T-cell (primary cell): ENCODE measurements at regions not wholly inside any gene's neighbourhood (a gene's known extent, or its start where the extent isn't known, plus 50 kb on each side); places are given as distances from the start of the nearest gene placed in this dataset.

Experiments used
- ATAC-seq, 4 experiments: fragments of 200-7000 bp in 3 of 4; fragments of 150-1000 bp in 1 of 4; cut with Tn5 transposase; replicated peaks in 1 of 4; 1 replicate in 3 of 4; 2 replicates in 1 of 4; pipeline ENCODE4 v1.10.0; 2021; ENCODE audit warnings: moderate library complexity in 3 of 4, mild to moderate bottlenecking in 2 of 4, moderate number of reproducible peaks in 1 of 4
- CTCF ChIA-PET, 2 donors: fragments of 300-600 bp; sonication (Branson Sonifier 250); formaldehyde crosslinking; loops; one replicate each; lab custom pipeline; 2022; ENCODE audit warnings: antibody characterized with exemption in 2 of 2; lab: Charles Lee
- POLR2A ChIA-PET, 2 donors: fragments of 300-600 bp; sonication (Branson Sonifier 250); formaldehyde crosslinking; loops; one replicate each; lab custom pipeline; 2022; ENCODE audit warnings: antibody characterized with exemption in 2 of 2; lab: Charles Lee
- DNase-seq, 35 experiments: peaks; one replicate each; pipeline versions ENCODE4 v3.0.0 to v3.0.0-alpha.2; 2013 to 2023
- H3K27ac ChIP-seq: one replicate; pipeline ENCODE4 v1.5.1; 2013; ENCODE audit warnings: low read length
- H3K27me3 ChIP-seq, 2 experiments: replicated peaks in 1 of 2; 1 replicate in 1 of 2; 2 replicates in 1 of 2; pipeline versions ENCODE4 v1.6.1 to v1.7.0; 2013; ENCODE audit warnings: low read length in 1 of 2, mixed read lengths in 1 of 2; ENCODE audit not compliant: control insufficient read depth in 2 of 2, insufficient read depth in 2 of 2; ENCODE audit errors: extremely low read depth in 1 of 2
- H3K36me3 ChIP-seq, 2 donors: 1 replicate in 1 of 2; 2 replicates in 1 of 2; pipeline versions ENCODE4 v1.6.1 to v1.7.0; 2013; ENCODE audit warnings: low read length in 1 of 2; ENCODE audit not compliant: control insufficient read depth in 2 of 2, insufficient read depth in 1 of 2; ENCODE audit errors: extremely low read depth in 1 of 2
- H3K4me1 ChIP-seq, 2 experiments: 1 replicate in 1 of 2; 2 replicates in 1 of 2; pipeline versions ENCODE4 v1.6.1 to v1.7.0; 2013; ENCODE audit warnings: low read length in 2 of 2, mixed read lengths in 1 of 2; ENCODE audit not compliant: insufficient read depth in 2 of 2, control insufficient read depth in 1 of 2; ENCODE audit errors: extremely low read depth in 1 of 2
- H3K4me3 ChIP-seq, 2 donors: 1 replicate in 1 of 2; 2 replicates in 1 of 2; pipeline versions ENCODE4 v1.5.1 to v1.7.0; 2013; ENCODE audit warnings: mild to moderate bottlenecking in 2 of 2, low read length in 1 of 2, moderate library complexity in 1 of 2; ENCODE audit not compliant: control insufficient read depth in 1 of 2; ENCODE audit errors: extremely low read depth in 1 of 2
- H3K9me3 ChIP-seq: 2 replicates; pipeline ENCODE4 v1.7.0; 2013
- H3K27ac Mint-ChIP-seq, 2 donors: one replicate each; pipeline ENCODE4 v1.8.0; 2020 to 2021; ENCODE audit warnings: mild to moderate bottlenecking in 2 of 2, mixed read lengths in 2 of 2
- H3K27me3 Mint-ChIP-seq, 2 donors: one replicate each; pipeline ENCODE4 v1.8.0; 2021 to 2022; ENCODE audit warnings: mixed read lengths in 2 of 2
- H3K36me3 Mint-ChIP-seq: one replicate; pipeline ENCODE4 v1.8.0; 2021; ENCODE audit warnings: mixed read lengths
- H3K4me1 Mint-ChIP-seq, 3 donors: one replicate each; pipeline ENCODE4 v1.8.0; 2020 to 2022; ENCODE audit warnings: mixed read lengths in 3 of 3, mild to moderate bottlenecking in 1 of 3
- H3K4me3 Mint-ChIP-seq, 3 donors: one replicate each; pipeline ENCODE4 v1.8.0; 2020 to 2022; ENCODE audit warnings: mild to moderate bottlenecking in 3 of 3, mixed read lengths in 3 of 3, moderate library complexity in 3 of 3
- H3K9me3 Mint-ChIP-seq, 3 donors: one replicate each; pipeline ENCODE4 v1.8.0; 2020 to 2022; ENCODE audit warnings: mixed read lengths in 3 of 3
- WGBS: methylation state at CpG from one replicate; pipeline ENCODE4 v1.1.5; 2013; ENCODE audit warnings: missing lambda C conversion rate; ENCODE audit not compliant: insufficient coverage; 5-methylcytosine and 5-hydroxymethylcytosine counted together

DNA sequence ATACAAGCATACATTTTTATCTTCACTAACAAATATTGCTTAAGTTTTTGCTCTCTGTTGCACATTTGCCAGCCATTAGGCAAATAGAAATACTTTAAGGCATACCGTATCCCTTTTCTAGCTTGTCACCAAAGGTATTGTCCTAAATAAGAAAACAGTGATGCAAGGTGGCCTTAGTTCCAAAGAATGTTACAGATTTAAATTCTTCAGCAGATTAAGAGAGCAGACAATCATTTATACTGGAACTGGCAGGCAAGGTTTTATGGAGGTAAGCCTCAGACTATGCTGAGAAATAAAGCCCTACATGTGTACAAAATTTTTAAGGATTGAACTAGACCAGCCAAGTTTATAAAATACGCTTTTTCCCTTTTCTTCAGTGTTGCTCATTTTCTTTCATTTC, 247.8 kb downstream of the IZUMO3 start:
- no peaks in the 10 kb centered on the region for H3K9me3 ChIP-seq
- CTCF ChIA-PET, result no interaction called here
- H3K27me3 Mint-ChIP-seq, result no peaks in the 10 kb centered on the region

DNA sequence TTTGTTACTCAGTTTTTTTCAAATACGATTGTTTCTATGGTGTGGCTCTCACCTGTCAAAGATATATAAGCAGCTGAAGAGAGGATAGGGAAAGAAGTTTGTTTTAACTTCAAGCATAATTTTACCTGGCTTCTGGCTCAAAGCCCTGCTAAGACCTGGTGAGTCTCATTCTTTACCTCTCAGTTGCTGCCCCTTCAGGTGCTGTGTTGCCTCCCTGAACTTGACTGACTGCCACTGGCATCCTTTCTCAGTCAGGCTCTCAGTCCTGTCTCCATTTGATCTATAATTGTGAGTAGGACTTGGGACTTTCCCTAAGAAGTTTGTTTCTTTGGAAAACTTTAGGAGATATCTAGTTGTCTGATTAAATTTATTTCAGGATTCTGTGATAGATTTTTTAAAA, 249.6 kb downstream of the IZUMO3 start:
- Histone ChIP-seq H3K27ac (no peak overlapping the region), H3K4me3 (no peak overlapping the region), H3K9me3 (no peaks in the 10 kb centered on the region), H3K36me3 (no peaks in the 10 kb centered on the region), H3K4me1 (no peaks in the 10 kb centered on the region), H3K27me3 (no peaks in the 10 kb centered on the region)
- Mint-ChIP-seq H3K4me1 (no peaks in the 10 kb centered on the region), H3K36me3 (no peaks in the 10 kb centered on the region), H3K27ac (no peak overlapping the region), H3K27me3 (no peaks in the 10 kb centered on the region), H3K9me3 (peaks cover 24 to 42% (median 30%) of the 10 kb centered on the region in 3 donors), H3K4me3 (no peak overlapping the region)
- ChIA-PET CTCF (no interaction called here), POLR2A (no interaction called here)
- WGBS, result no CpG with 5 or more reads among the region's 1 CpG
- ATAC-seq (no peak), DNase-seq (no peak)

More for the DNA sequence above, 247.8 kb downstream of the IZUMO3 start:
- DNase-seq (no peak), ATAC-seq (no peak)
- Mint-ChIP-seq H3K4me3 (no peak overlapping the region), H3K36me3 (no peaks in the 10 kb centered on the region), H3K4me1 (no peaks in the 10 kb centered on the region), H3K27ac (no peak overlapping the region), H3K9me3 (peaks cover 14 to 41% (median 23%) of the 10 kb centered on the region in 3 donors)
- no CpG with 5 or more reads among the region's 2 CpGs for WGBS
- no peak overlapping the region for H3K27ac ChIP-seq
- H3K4me1 ChIP-seq, result no peaks in the 10 kb centered on the region
- no peaks in the 10 kb centered on the region for H3K36me3 ChIP-seq
- H3K27me3 ChIP-seq, result no peaks in the 10 kb centered on the region
- no peak overlapping the region for H3K4me3 ChIP-seq
- POLR2A ChIA-PET, result interaction anchor here in 1 of 2 donors (0.6 kb wide), 1 partner anchor 41 kb away, joined by 4 read pairs; no protein-coding TSS in a partner anchor

DNA sequence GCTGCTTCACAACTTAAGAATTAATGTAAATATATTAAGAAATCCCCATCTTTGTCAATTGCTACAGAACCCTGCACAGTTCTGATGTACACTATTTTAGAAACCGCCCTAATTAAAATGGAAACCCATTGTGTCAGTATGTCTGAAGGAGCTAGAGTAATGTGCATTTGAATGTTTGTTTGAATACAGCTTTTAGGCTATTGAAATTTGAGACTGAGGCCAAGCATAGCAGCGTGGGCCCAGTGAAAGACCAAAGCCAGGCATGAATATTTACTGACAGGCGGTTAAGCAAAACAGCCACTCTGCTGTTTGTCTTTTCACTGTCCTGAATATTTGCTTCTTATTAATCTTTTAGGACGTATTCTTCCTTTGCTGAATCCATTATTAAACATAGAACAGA, 252.3 kb downstream of the IZUMO3 start:
- ATAC-seq (no peak), DNase-seq (no peak)
- Histone ChIP-seq H3K27ac (no peak overlapping the region), H3K4me3 (no peak overlapping the region), H3K4me1 (no peaks in the 10 kb centered on the region), H3K36me3 (no peaks in the 10 kb centered on the region), H3K27me3 (no peaks in the 10 kb centered on the region), H3K9me3 (no peaks in the 10 kb centered on the region)
- Mint-ChIP-seq H3K36me3 (no peaks in the 10 kb centered on the region), H3K9me3 (peaks cover 10 to 39% (median 35%) of the 10 kb centered on the region in 3 donors), H3K27ac (no peak overlapping the region), H3K4me3 (no peak overlapping the region), H3K4me1 (no peaks in the 10 kb centered on the region), H3K27me3 (no peaks in the 10 kb centered on the region)
- CTCF ChIA-PET, result no interaction called here
- POLR2A ChIA-PET, result no interaction called here
- 63% methylated on average over 1 of the region's 4 CpGs for WGBS

DNA sequence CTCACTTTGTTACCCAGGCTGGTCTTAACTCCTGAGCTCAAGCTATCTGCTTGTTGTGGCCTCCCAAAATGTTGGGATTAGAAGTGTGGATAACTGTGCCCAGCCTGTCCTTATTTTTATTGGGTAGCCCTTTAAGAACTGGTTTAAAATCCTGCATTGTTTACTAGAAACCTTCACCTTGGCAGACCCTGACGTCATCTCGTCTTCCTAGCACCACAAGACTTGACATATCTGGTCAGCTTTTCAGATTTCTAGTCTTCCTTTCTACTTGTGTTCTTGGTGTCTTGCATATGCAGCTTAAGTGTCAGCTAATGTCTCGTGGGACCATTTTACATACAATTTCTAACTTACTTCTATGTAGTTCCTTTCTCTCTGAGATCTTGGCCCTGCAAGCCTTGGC, 258.9 kb downstream of the IZUMO3 start:
- H3K4me3 Mint-ChIP-seq, result no peak overlapping the region
- DNase-seq, result no peak
- Histone ChIP-seq H3K36me3 (no peaks in the 10 kb centered on the region), H3K27ac (no peak overlapping the region), H3K9me3 (no peaks in the 10 kb centered on the region), H3K4me1 (no peaks in the 10 kb centered on the region), H3K27me3 (no peaks in the 10 kb centered on the region), H3K4me3 (no peak overlapping the region)
- H3K27me3 Mint-ChIP-seq, result no peaks in the 10 kb centered on the region
- 70% methylated on average over 2 of the region's 3 CpGs for whole genome bisulfite sequencing
- H3K4me1 Mint-ChIP-seq, result no peaks in the 10 kb centered on the region
- ATAC-seq, result no peak
- H3K9me3 Mint-ChIP-seq, result peaks cover 18 to 26% (median 24%) of the 10 kb centered on the region in 3 donors
- H3K36me3 Mint-ChIP-seq, result no peaks in the 10 kb centered on the region
- no peak overlapping the region for H3K27ac Mint-ChIP-seq
- ChIA-PET CTCF (no interaction called here), POLR2A (no interaction called here)

DNA sequence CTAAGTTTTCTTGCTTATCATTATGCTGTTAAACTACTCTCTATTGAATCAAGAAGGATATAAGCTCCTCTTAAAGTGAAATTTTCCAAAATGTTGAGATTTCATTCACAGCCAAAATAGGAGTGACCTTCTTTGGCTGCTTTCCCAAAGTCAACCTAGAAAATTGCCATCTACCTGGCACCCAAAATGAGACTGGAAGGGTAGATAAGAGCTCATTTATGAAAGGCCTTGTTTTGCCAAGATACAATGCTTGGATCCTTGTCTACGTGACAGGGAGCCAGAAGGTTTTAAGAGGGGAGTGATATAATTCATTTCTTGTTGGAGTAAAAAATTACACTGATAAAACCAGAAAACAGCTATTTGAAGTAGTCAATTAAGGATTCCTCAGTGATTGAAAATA, 287.1 kb downstream of the IZUMO3 start:
- no peak overlapping the region for H3K4me3 Mint-ChIP-seq
- Histone ChIP-seq H3K36me3 (no peaks in the 10 kb centered on the region), H3K27ac (no peak overlapping the region), H3K27me3 (no peaks in the 10 kb centered on the region), H3K4me3 (no peak overlapping the region), H3K4me1 (no peaks in the 10 kb centered on the region), H3K9me3 (peaks cover 10% of the 10 kb centered on the region)
- WGBS, result no CpG with 5 or more reads among the region's 1 CpG
- H3K4me1 Mint-ChIP-seq, result no peaks in the 10 kb centered on the region
- H3K27me3 Mint-ChIP-seq, result no peaks in the 10 kb centered on the region
- ChIA-PET CTCF (no interaction called here), POLR2A (no interaction called here)
- no peak overlapping the region for H3K27ac Mint-ChIP-seq
- ATAC-seq (no peak), DNase-seq (no peak)
- peaks cover 12 to 31% (median 24%) of the 10 kb centered on the region in 3 donors for H3K9me3 Mint-ChIP-seq
- no peaks in the 10 kb centered on the region for H3K36me3 Mint-ChIP-seq

DNA sequence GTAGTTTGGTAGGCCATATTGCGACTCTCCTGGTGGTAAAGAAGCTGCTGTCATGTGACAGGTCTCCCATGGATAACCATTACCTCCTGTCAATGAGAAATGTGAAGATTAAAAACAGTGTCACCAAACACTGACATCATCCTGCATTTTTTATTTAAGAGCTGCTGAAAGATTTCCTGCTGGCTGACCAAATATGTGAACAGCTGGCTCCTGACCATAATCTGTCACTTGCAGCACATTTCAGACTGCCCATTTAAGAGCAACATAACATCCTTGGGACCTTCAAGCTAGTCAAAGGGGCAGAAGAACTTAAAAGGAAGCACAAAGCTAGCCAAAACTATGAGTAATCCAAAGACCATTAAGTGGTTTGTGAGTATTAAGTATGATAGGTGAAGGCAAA, 288.0 kb downstream of the IZUMO3 start:
- Mint-ChIP-seq H3K27me3 (no peaks in the 10 kb centered on the region), H3K4me3 (no peak overlapping the region), H3K36me3 (no peaks in the 10 kb centered on the region), H3K9me3 (peaks cover 20 to 40% (median 29%) of the 10 kb centered on the region in 3 donors), H3K4me1 (no peaks in the 10 kb centered on the region), H3K27ac (no peak overlapping the region)
- POLR2A ChIA-PET, result no interaction called here
- no CpG with 5 or more reads among the region's 1 CpG for WGBS
- no peak for DNase-seq
- H3K4me3 ChIP-seq, result no peak overlapping the region
- H3K27ac ChIP-seq, result no peak overlapping the region
- CTCF ChIA-PET, result no interaction called here
- no peaks in the 10 kb centered on the region for H3K36me3 ChIP-seq
- peaks cover 12% of the 10 kb centered on the region for H3K9me3 ChIP-seq
- H3K4me1 ChIP-seq, result no peaks in the 10 kb centered on the region
- ATAC-seq, result no peak
- no peaks in the 10 kb centered on the region for H3K27me3 ChIP-seq

DNA sequence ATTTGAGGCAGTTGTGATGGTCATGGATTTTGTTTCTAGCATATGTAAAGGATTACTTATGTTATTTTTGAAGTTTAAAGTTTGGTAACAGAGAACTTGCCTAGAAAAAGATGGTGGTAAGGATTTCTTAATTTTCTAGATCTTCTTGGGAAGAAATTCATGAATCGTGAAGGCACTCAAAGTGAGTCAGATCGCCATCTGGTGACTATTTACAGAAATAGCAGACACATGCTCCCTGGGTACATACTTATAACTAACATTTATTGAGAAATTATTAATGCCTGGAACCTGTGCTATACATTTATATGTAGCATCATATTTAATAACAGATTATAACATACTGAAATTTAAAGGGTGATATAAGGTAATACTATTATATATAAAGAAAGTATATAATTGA, 299.7 kb downstream of the IZUMO3 start:
- Mint-ChIP-seq H3K27me3 (no peaks in the 10 kb centered on the region), H3K27ac (no peak overlapping the region), H3K4me1 (no peaks in the 10 kb centered on the region), H3K36me3 (no peaks in the 10 kb centered on the region), H3K4me3 (no peak overlapping the region), H3K9me3 (peaks cover 23 to 43% (median 31%) of the 10 kb centered on the region in 3 donors)
- WGBS, result no CpG with 5 or more reads among the region's 2 CpGs
- no peaks in the 10 kb centered on the region for H3K36me3 ChIP-seq
- ChIA-PET CTCF (no interaction called here), POLR2A (no interaction called here)
- no peaks in the 10 kb centered on the region for H3K27me3 ChIP-seq
- no peak for DNase-seq
- peaks cover 2% of the 10 kb centered on the region for H3K9me3 ChIP-seq
- H3K4me1 ChIP-seq, result no peaks in the 10 kb centered on the region
- H3K4me3 ChIP-seq, result no peak overlapping the region
- H3K27ac ChIP-seq, result no peak overlapping the region
- ATAC-seq, result no peak
